ENCODE measurements at regions not wholly inside any gene's neighbourhood (a gene's known extent, or its start where the extent isn't known, plus 50 kb on each side); places are given as distances from the start of the nearest gene placed in this dataset.

- peak; percentile 20 for DNase-seq
Measured at GRCh38 chr22:44366372-44367300, 53.9 kb upstream of the SHISAL1 start.

- DNase-seq: peak; percentile 8
Measured at GRCh38 chr22:44365832-44366231, 53.1 kb upstream of the SHISAL1 start.

- no peak for DNase-seq
Measured at GRCh38 chr22:44365191-44365590, 52.4 kb upstream of the SHISAL1 start.

GRCh38 chr22:44364751-44365130 lies 52.0 kb upstream of the SHISAL1 start:
- peak; percentile 68 for DNase-seq

- peak; percentile 56 for DNase-seq
Measured at GRCh38 chr22:44363980-44364750, 51.4 kb upstream of the SHISAL1 start.

GRCh38 chr22:44363013-44363979 lies 50.5 kb upstream of the SHISAL1 start:
- DNase-seq: peak; percentile 93

GRCh38 chr22:44362249-44363012 lies 49.7 kb upstream of the SHISAL1 start:
- DNase-seq: peak; percentile 16

Data from femur (tissue), 1 donor.